ENCODE measurements at regions not wholly inside any gene's neighbourhood (a gene's known extent, or its start where the extent isn't known, plus 50 kb on each side); places are given as distances from the start of the nearest gene placed in this dataset.
"Not testable (repeated sequence)": the region's sequence is repeated elsewhere in the genome, so short reads cannot be mapped to it uniquely, and the experiment has no call there.

DNA sequence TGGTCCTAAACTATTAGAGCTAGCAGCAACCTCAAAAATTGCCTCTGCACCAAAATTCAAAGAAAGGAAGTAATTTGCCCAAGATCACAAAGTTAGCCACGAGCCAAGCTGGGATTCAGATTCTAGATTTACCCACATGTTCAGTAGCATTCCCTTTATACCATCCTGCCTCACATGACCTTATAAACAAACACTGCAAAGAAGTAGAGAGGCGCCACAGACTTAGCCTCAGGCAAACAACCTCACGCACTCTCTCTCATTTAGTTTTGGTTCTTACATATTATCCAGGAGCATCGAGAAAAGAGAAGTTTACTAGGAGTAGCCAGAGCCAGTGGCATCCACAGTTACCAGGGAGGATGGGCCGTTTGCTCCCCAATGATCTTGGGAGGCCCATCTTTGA, 226.6 kb downstream of the OSR1 start:
- DNase-seq, result no peak

DNA sequence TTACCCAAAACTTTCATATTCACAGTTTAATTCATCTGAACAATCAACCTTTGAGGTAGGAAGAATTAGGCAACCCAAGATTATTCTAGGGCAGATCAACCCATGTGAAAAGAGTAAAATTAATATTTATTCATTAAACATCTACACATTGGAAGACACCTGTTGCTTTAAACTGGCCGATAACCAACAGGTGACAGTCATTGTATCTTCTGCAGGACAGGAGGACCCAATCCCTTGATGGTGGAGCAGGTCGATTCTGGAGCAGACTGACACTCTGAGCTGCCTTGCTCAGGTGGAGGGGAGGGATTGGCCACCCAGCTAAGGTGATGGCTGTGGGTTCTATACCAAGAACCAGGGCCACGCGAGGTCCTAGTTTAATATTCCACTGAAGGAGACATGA, 230.3 kb downstream of the OSR1 start:
- no peak for DNase-seq

DNA sequence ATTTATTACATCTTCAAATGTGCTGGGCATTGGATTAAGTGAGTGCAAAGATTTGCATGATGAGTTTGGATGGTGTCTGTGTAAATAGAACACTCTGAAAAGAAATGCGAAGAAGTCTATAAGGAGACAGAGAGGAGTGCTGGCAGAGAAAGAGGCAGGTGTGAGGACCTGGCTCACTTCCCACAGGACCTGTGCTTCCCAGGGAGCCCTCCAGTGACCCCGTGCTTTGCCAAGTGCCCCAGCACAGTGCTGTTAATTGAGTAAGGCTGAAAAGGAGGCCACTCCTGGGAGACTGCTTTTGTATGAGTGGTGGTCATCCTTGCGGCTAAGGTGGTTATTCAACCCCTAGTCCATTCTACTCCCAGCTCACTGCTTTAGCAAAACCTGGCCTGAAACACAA, 230.8 kb downstream of the OSR1 start:
- DNase-seq, result no peak

DNA sequence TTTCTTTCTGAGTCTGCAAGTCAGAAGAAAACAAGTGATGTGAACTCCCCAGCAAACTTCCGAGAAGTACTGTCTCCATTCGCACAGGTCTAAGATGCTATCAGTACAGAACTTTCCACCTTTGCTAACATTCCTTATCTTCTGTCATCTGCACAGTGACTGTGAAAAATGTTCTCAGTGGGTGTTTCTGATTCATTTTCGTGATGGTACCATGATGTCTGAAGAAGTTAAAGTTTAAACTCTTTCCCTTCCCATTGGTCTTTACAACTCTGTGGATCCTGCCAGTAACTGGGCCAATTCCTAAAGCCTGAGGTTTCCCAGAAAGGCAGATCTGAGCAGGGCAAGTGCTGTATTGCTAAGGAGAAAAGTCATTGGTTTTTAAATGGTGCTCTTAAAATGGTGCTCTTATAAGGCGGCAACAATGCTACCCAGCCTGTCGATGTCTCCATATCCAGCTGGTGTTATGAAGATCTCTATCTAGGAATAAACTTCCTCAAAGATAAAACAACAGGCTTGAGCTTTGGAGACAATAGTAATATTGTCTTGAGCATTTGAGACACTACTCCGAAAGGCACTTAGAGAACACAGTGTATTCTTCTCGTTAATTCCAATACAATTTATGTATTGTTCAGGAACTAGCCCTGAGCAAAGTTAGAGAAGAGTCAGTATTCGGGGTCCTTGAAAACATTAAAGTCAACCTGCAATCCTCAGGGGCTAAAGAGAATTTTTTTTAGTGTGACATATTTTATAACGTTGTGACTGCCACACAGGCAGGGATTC, 232.3 kb downstream of the OSR1 start:
- no peak for DNase-seq

DNA sequence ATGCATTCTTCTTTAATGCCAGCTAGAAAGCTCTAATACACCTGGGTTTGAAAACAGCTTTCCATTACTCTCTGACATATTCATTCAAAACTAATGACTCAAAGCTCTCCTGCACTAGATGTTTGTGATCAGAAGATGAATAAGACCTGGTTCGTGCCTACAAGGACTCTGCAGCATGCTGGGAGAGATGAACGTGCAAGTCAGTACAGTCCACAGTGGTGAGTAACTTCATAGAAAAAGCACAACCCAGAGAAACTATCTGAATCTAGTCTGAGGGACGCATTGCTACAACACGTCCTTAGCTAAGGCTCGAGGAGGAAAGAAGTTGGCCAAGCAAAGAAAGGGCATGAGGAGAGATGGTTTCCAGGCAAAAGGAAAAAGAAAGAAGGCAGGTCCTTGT, 234.3 kb downstream of the OSR1 start:
- no peak for DNase-seq

DNA sequence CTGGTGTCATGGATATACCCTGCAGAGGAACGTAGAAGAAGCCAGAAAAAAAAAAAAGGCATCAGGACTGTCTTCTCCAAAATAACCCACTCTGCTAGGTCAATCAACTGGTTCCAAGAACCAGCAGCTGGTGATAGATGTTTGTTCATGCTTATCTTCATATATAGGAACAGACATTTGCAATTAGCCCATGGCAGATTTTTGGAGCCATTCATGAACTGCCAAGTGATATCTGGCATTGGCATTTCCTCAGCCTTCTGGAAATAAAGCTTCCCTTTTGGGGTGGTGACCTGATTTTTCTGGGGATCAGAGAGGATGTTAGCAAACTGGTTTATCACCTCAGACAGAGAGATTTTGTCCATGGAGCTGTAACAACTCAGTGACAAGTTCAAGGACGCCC, 234.9 kb downstream of the OSR1 start:
- DNase-seq, result no peak

DNA sequence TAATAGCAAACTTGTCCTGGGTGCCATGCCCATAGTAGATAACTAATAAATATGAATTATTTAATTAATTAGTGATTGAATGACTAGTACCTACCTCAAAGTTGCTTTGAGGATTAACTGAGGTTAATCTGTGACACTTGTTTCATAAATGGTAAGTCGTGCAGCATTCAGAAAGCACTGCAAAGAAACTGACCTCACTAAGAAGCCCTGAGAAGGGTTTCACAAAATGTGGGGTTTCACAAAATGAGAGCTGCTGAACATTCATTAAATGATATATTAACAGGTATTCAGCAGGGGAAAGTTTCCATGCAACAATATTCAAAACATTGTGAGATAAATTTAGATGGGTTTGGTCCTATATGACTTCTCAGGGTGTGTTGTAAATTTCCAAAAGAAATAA, 236.2 kb downstream of the OSR1 start:
- no peak for DNase-seq

DNA sequence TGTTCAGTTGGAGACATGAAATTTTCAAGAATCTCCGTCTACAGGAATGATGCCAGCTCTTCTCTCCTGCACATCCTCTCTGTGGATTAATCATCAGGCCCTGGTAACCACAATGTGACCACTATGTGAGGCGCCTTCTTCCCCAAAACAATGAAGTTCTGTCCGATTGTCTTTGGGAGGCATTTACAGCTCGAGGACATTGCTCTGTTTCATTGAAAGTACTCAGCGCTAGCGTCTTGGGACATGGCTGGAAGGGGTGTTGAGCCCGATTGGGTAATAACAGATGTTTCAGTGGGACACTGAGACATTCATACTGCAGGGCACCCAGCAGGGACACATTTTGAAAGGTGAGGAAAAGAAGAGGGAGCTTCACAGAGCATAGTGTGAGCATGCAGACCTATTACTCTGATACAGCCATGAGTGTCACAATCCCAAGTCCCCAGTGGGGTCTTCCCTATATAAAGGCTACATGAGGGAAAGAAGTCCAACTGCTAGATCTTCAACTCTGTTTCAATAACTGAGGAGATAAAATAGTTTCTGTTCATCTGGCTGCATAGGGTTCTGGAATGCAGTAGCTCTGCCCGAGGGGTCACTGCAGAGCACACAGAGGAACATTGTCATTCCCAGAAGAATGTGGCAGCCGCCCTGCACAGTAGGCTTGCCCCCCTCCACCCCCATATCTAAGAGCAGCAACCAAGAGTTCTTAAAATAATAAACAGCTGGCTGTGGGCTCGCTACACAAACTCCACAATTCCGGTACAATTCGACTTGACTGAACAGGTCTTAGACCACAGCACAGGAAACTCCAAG, 237.3 kb downstream of the OSR1 start:
- DNase-seq, result no peak

DNA sequence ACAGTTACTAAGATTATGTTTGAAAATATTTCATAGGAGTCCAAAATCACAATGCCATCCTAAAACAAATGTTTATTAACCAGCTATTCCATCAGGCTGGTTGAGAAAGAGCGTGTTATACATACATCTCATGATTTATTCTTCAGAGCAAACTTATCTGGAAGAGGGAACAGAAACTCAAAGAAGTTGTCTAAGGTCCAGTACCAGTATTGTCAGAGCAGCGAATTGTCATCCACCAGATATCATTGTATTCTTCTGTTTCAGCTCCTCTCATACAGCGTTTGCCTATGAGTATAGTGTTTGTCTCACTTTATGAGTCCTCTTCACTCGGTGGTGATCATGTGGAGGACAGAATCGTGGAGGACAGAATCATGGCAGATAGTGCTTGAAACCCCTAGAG, 238.2 kb downstream of the OSR1 start:
- no peak for DNase-seq

DNA sequence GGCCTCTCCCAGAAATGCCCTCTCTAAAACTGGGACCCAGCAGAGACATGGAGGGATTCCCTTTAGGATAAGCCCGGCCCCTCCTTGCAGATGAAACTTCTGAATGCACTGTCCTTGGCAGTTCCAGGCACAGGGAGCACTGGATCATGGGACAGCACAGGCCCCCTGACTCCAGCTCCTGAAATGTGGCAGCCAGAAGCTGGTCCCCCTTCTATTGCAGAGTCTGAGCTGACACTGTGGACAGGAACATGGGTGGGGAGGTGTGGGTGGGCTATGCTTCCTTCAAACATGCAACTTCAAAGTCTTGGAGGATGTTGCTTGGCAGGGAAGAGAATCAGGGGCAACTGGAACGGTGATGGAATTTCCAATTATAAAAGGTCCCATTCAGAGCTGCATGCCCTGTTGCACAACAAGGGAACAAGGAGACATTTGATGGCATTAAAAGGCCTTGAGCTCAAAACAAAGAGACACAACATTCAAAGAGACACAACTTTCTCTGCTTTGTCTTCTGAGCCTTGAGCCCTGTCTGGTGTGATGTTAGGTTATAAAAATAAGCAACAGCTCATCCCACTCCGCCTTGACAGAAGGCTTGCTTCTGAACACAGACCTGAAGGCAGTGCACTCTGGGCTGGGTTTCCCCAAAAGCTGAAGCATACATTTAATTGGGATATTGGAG, 239.0 kb downstream of the OSR1 start:
- DNase-seq, result no peak

DNA sequence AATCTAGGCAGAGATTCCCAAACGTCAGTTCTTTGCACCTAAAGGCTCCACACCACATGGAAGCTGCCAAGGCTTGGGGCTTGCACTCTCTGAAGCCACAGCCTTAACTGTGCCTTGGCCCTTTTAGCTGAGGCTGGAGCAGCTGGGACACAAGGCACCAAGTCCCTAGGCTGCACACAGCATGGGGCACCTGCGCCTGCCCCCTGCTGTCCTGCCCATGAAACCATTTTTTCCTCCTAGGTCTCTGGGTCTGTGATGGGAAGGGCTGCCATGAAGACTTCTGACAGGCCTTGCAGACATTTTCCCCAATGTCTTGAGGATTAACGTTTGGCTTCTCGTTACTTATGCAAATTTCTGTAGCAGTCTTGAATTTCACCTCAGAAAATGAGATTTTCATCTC, 241.5 kb downstream of the OSR1 start:
- DNase-seq, result no peak

DNA sequence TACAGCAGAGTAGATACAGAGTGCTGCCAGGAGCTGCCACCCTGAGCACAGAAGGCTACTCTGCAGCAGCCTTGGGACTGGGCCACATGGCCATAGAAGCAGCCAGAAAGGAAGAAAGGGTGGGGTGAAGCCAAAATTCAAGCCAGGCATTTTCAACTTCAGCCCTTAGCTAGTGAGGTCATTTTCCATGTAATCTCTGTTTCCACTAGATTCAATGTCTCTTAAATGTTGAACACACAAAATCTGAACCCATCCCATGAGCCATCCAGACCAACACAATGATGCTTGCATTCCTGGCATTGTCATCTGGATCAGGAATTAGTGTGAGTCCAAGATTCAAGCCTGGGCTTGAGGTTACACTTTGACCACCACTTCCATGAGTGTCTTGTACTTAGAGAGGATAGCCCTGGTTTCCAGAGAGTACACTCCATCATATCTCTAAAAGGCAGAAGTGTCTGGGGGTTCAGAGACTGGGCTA, 243.6 kb downstream of the OSR1 start:
- DNase-seq, result no peak

DNA sequence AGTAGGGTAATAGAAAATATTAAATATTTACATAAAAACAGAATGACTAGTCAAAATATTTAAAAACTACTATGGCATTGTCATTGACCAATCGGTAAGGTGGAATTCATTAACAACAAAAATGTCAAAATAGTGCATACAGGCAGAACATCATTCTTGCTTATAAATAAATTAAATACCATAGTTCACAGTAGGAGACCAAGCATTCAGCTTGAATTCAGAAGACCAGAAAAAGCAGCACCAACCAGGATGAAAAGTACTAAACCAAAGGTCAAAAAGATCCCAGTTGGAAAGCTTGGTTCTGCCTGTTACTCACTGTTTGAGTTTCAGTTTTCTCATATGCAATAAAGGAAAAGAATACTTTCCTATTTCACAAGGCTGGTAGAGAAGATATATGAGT, 244.3 kb downstream of the OSR1 start:
- no peak for DNase-seq

DNA sequence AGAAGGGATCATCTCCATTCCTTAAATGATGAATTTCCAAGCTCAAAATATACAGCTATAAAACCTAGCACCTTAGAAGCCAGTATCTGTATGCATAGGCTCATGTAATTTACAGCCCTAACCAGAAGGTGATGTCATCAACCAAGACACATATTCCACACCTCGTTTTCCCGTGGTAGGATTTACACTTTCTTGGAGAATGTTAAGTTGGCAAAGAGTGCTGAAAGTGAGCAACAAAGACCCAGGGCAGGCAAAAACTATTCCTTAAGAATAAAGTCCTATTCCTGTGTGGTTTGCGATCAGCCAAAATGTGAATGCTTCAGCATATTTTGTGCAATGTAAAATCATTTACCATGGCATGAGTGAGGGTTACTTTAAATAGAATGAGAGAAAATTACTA, 247.1 kb downstream of the OSR1 start:
- no peak for DNase-seq

DNA sequence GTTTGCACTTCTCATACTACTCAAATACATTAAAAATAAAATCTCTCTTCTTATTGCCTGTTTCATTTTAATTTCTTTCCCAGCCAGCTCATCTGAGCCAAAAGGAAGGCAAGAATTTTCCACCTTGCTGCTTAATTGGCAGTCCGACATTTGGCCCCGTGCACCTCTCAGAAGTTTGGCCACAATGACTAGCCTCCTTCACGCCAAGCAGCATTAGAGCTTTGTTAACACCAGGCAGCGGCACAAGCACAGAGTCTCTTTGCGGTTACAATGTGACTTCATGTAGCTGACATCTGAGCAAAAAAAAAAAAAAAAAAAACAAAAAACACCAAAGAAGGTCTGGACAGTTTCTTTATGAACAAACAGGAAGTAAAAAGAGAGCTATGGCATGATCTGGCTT, 248.9 kb downstream of the OSR1 start:
- no peak for DNase-seq

DNA sequence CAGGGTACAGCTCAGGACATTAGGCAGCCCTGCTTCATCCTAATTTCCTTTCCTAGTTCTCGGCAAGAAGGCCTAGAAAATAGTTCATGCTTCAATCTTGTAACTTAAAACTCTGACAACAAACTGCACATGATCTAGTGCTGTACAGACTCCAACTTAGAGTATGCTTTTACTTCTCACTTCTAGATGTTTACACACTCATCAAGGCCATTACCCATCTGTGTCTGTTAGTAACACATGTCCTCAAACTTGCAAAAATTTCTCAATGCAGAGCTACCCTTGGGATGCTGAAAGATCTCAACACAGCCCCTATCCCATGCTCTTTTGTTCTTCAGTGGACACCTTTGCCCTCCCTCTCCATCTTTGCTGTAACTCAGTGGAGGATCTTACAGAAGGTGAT, 252.0 kb downstream of the OSR1 start:
- no peak for DNase-seq

DNA sequence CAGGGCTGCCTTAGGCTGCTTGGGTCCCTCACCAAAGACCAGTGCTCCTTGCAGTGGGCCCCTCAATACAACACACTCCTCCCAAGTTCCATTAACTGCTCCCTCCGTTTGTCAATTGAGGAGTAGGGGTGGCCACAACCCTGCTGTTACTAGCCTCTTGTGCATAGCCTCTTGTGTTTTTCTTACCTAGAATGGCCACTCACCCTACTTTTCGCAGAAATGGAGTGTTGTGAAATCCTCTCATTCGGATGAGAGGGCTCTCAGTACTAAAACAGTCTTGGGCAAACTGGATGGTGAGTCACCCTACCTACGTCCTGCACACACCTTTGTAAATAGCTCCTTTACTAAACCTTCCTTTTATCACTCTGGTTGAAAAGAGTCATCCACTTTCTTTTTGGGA, 253.9 kb downstream of the OSR1 start:
- no peak for DNase-seq

DNA sequence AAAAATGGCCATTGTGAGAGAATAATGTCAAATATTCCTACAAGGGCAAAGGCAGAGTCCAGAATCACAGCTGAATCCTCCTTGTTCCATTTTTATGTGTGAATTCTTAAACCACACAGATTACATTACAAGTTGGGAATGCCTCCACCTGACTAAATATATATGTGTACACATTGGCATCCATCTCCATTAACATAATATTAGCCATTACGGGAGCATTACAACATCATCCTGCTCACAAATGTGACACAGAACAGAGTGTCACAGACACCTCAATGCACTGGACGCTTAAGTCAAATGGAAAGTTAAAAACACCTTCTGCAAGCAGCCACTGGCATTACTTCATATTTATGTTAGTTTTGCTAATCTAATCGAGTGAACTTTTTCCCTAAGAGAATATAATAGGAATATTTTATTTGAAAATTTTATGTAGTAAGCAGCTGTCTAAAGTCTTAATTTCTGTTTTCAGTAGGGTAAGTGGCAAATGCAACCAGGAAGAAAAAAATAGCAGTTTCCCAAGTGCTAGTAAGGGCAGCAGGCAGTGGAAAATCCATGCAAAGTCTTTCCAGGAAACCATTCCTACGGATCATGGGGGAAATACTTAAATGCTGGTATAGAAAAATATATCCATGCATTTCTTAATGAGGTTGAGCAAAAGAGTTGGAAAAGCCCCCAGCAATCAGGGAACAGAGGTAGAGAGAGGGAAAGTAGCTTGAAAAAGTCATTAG, 255.6 kb downstream of the OSR1 start:
- DNase-seq, result no peak

DNA sequence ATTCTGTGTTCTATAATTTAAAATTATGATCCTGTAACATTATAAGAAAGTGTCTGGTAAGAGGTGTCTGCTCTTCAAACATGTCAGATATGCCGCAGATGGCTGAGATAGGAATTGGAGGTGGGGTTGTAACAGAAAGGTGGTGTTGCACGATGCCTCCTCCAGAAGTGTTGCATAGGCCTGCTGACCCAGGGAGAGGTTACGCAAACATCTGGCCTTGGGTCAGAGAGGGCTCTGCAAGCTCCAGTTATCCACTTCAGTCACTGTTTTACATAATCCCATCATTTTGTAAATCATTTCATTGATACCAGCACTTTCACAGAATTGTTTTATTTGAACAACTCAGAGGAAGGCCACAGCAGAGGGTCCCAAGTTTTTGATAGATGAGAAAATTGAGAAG, 256.5 kb downstream of the OSR1 start:
- DNase-seq, result no peak

DNA sequence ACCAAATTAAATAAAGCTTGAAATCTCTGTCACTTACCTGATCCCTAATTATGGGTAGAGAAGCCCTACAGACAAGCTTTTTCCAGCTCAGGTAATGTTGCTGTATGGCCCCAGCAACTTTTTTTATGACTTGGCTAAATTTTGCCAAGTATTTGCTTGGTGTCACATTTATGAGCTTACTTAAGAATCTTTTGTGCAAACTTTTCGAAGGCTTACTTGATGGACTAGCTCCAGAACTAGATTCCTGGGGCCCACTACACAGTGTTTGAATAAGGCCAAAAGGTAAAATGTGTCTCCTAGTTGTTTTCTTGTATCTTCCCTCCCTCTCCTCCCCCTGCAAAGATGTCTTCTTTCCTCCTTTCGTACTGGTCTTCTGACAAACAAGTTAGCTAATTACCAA, 257.9 kb downstream of the OSR1 start:
- no peak for DNase-seq

DNA sequence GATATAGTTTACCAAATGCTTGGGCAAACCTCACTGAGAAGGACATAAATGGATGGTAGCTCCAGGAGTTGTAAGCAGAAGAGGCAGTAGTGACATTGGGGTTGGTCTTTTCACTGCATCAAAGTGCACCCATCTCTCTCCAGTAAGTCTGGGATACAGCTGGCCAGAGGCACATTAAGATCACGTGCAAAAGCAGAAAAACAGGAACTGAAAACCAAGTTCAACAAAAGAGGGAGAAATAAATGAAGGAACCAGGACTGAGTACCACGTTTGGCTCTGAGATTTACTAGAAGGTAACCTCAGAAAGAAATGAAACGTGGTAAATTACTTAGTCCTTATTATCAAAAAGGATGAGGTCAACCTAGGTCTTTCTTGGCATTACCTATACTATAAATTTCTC, 259.2 kb downstream of the OSR1 start:
- DNase-seq, result no peak

DNA sequence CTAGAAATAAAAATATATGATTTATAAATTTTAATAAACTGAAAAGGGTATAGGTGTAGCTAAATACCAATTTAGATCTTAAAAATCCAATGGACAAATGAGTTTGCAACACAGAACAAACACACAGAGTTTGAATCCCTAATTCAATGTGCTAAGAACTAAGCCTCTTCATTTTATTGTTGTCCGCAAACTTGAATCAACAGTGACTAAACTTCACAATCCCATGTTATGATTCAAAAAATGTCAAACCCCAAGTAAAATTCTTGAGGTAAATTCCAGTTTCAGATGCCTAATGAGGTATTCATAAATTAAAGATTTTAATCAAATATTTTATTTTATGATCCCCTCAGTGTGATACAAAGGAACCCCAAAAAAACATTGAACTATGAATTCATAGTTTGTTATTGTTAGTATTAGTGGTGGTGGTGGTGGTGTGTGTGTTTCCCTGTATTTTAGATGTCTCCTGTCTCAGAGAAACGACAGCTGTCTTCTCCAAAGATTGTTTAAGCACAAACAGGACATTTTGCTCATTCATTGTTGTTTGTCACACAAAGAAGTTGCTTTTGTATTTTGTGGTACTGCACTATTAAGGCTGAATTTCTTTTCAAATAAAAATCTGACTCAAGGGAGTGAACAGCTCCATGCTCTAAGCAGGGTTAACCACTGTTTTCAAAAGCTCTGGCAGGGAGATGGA, 259.8 kb downstream of the OSR1 start:
- no peak for DNase-seq

DNA sequence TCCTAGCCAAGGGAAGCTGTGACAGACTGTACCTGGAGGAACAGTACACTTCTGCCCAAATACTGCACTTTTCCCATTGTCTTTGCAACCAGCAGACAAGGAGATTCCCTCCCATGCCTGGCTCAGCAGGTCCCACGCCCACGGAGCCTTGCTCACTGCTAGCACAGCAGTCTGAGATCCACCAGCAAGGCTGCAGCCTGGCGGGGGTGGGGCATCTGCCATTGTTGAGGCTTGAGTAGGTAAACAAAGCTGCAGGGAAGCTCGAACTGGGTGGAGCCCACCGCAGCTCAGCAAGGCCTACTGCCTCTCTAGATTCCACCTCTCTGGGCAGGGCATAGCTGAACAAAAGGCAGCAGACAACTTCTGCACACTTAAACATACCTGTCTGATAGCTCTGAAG, 268.9 kb downstream of the OSR1 start:
- DNase-seq, result not testable (repeated sequence)
